LNCaP clone FGC (cell line): ENCODE measurements at regions not wholly inside any gene's neighbourhood (a gene's known extent, or its start where the extent isn't known, plus 50 kb on each side); places are given as distances from the start of the nearest gene placed in this dataset.

Experiments
- DNase-seq: peaks from one replicate; pipeline ENCODE4 v3.0.0-alpha.2; 2011; ENCODE audit warnings: low read depth
- H3K4me3 ChIP-seq: 2 replicates; pipeline ENCODE4 v1.5.1; 2011; ENCODE audit warnings: mild to moderate bottlenecking, low read depth, low read length, control low read depth
- TF ChIP-seq, protein P1 (sequence below): IDR thresholded peaks from 2 replicates; pipeline ENCODE4 v1.5.1; 2012; ENCODE audit warnings: mild to moderate bottlenecking; ENCODE audit not compliant: control insufficient read depth, insufficient read depth; ENCODE audit errors: extremely low read depth

DNA sequence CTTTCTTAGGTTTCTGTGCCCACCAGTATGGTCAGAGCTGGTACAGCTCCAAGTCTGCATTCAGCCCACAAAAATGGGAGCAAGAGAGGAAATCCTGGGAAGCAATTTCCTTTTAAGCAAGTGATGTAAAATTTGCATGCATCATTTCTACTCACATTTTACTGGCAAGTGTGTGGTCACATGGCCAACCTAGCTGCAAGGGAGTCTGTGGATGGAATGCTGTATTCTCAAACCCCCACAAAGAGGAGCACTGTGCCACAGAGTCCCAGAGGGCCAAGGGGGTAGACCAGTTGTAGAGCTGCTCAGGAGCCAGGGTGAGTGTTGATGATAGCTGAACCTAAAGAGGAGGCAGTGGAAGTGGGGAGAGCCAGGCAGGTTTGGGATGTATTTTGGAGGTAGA is 154.3 kb upstream of the SPRY4 start:
- TF ChIP-seq, protein P1, sequence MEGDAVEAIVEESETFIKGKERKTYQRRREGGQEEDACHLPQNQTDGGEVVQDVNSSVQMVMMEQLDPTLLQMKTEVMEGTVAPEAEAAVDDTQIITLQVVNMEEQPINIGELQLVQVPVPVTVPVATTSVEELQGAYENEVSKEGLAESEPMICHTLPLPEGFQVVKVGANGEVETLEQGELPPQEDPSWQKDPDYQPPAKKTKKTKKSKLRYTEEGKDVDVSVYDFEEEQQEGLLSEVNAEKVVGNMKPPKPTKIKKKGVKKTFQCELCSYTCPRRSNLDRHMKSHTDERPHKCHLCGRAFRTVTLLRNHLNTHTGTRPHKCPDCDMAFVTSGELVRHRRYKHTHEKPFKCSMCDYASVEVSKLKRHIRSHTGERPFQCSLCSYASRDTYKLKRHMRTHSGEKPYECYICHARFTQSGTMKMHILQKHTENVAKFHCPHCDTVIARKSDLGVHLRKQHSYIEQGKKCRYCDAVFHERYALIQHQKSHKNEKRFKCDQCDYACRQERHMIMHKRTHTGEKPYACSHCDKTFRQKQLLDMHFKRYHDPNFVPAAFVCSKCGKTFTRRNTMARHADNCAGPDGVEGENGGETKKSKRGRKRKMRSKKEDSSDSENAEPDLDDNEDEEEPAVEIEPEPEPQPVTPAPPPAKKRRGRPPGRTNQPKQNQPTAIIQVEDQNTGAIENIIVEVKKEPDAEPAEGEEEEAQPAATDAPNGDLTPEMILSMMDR = no peak
- no peak overlapping the region for H3K4me3 ChIP-seq
- DNase-seq = no peak

DNA sequence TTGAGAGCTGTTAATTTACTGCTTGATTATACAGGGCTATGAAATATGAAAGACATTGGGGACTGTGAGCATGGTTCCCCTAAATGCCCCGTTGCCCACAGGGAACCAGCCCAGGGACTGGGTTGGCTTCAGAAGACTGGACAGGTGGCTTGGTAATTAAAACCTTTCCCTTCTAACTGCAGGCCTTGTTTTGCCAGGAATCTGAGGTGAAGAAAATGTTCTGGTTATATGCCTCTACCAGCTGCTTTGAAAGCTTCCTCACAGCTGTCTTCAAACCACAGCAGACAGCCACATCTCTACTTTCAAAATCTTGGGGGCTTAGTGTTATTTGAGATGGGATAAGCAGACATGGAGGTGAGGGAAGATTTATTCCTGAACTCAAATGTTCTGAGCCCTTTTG is 153.3 kb upstream of the SPRY4 start:
- no peak for DNase-seq
- TF ChIP-seq, protein P1 = no peak
- no peak overlapping the region for H3K4me3 ChIP-seq

DNA sequence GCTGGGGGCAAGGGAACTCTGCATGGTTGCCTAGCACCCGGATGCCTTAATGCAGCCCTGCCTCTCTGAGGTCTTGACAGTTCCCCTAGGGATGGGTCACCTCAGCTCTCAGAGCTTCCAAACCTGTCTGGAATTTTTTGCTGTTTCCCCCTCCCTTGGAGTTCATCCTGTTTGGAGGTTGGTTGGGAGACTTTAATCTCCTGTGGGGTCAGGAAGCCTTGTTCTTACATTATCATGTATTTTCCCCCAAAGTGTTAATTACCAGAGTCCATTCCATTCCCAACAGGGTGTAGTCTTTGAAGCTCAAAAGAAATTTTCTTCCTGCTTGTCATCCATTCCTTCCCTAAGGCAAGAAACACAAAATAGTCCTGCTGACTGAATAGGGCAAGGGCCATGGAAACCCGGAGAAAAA is 150.3 kb upstream of the SPRY4 start:
- TF ChIP-seq, protein P1 = no peak
- H3K4me3 ChIP-seq = no peak overlapping the region
- DNase-seq = no peak

DNA sequence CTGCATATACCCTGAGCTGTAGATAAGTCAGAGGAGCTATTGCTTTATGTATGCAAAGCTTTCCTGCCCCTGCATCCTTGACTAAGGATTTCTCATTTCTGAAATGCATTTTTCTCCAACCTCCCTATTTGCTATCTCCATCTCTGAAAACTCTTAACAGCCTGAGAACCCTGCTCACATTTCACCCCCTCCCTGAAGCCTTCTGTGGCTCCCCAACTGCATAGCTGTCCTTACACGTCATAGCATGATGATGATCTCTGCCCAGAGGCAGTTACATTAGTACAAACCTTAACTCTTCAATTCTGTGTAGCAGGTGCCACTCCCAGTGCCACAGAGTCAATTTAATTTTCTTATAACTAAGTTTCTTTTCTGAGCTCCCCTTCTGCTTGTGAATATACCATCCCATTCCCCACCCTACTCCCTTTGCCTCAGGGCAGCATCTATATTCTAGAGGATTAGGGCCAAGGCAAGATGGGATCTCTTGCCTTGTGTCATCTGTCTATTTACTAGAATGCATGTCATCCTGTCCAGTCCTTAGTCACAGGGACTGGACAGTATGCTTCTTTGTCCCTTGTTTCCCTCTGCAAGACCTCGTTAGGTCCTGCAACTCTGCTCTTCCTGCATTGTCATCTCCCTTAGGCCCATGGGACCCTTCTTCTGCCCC is 149.7 kb upstream of the SPRY4 start:
- no peak for DNase-seq
- no peak overlapping the region for H3K4me3 ChIP-seq
- TF ChIP-seq, protein P1 = no peak

DNA sequence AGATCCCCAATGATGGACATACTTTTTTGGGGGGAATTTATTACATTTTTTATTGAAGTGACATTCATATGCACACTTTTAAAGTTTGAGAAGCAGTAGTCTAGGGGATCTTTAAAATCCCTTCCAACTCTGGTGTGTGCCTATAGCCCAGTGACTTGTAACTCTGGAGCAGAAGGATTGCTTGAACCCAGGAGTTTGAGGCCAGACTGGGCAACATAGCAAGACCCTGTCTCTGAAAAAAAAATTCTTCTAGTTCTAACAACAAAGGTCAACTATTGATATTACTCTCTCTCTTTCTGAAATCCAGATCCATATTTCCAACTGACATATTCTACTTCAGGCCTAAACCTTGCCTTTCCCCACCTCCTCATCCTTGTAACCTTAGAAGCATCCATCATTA is 148.2 kb upstream of the SPRY4 start:
- no peak for DNase-seq
- TF ChIP-seq, protein P1 = no peak
- no peak overlapping the region for H3K4me3 ChIP-seq

DNA sequence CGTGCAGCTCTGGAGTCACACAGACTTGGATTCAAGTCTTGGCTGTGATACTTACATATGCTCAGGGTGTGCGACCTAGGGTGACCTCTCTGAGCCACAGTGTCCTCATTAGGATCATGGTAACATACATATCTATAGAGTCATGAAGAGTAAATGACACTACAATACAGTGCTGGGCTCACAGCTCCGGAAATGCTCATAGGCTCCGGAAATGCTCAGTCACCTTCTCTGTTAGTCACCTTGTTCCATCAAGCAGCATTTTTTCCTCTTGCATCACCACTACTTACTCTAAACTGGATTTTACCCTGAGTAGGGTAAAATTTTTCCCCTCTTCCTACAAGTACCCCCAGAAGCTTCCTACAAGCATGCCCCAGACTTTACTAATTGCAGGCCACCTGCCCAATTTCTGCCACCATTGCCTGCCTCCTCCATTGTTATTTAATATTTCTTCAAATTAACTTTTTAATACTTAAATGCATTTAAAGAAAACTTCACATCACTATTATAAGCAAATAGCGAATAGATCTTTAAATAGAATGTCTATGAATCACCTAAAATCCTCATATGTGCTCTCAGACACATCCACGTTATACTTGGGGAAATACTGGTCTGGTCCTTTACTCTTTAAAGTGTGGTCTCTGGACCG is 147.6 kb upstream of the SPRY4 start:
- no peak overlapping the region for H3K4me3 ChIP-seq
- TF ChIP-seq, protein P1 = no peak
- DNase-seq = no peak
